ENCODE measurements at regions not wholly inside any gene's neighbourhood (a gene's known extent, or its start where the extent isn't known, plus 50 kb on each side); places are given as distances from the start of the nearest gene placed in this dataset.
"Not testable (repeated sequence)": the region's sequence is repeated elsewhere in the genome, so short reads cannot be mapped to it uniquely, and the experiment has no call there.

GRCh38 chr9:41367301-41367700 is 178.2 kb upstream of the ZNG1F start:
- H3K4me1 Mint-ChIP-seq; H3K9me3 Mint-ChIP-seq; H3K27me3 Mint-ChIP-seq; H3K27ac Mint-ChIP-seq (ENCODE audit: low read depth); H3K4me3 Mint-ChIP-seq; H3K36me3 Mint-ChIP-seq (ENCODE audit: insufficient read depth); ATAC-seq (replicated peaks; ENCODE audit: extremely low read depth, poor library complexity, severe bottlenecking); DNase-seq (ENCODE audit: low spot score in 2 of 2): not testable (repeated sequence)

GRCh38 chr9:41361790-41362189 is 172.7 kb upstream of the ZNG1F start:
- H3K36me3 Mint-ChIP-seq (ENCODE audit: insufficient read depth), result peaks cover 11% of the 10 kb centered on the region
- H3K27me3 Mint-ChIP-seq; DNase-seq (ENCODE audit: low spot score in 2 of 2); ATAC-seq (replicated peaks; ENCODE audit: extremely low read depth, poor library complexity, severe bottlenecking); H3K27ac Mint-ChIP-seq (ENCODE audit: low read depth); H3K4me1 Mint-ChIP-seq; H3K9me3 Mint-ChIP-seq; H3K4me3 Mint-ChIP-seq: not testable (repeated sequence)

- DNase-seq (ENCODE audit: low spot score in 2 of 2) (peak in 1 of 2 donors; percentile 49), ATAC-seq (replicated peaks; ENCODE audit: extremely low read depth, poor library complexity, severe bottlenecking) (peak; percentile 62)
- peak overlapping the region; percentile 95 for H3K27ac Mint-ChIP-seq (ENCODE audit: low read depth)
- H3K4me3 Mint-ChIP-seq, result peak overlapping the region; percentile 91
- H3K4me1 Mint-ChIP-seq, H3K9me3 Mint-ChIP-seq, H3K27me3 Mint-ChIP-seq: not testable (repeated sequence)
- H3K36me3 Mint-ChIP-seq (ENCODE audit: insufficient read depth), result peaks cover 17% of the 10 kb centered on the region
Observed at GRCh38 chr9:41359116-41359515, 170.0 kb upstream of the ZNG1F start.

GRCh38 chr9:41358682-41359081 is 169.6 kb upstream of the ZNG1F start:
- Mint-ChIP-seq H3K27ac (ENCODE audit: low read depth) (peak overlapping the region; percentile 95), H3K4me3 (peak overlapping the region; percentile 91), H3K36me3 (ENCODE audit: insufficient read depth) (peaks cover 18% of the 10 kb centered on the region)
- not testable (repeated sequence) for ATAC-seq (replicated peaks; ENCODE audit: extremely low read depth, poor library complexity, severe bottlenecking); H3K27me3 Mint-ChIP-seq; H3K4me1 Mint-ChIP-seq; H3K9me3 Mint-ChIP-seq
- peak; percentile 57 to 67 for DNase-seq (ENCODE audit: low spot score in 2 of 2)

- not testable (repeated sequence) for H3K9me3 Mint-ChIP-seq; DNase-seq (ENCODE audit: low spot score in 2 of 2); H3K4me1 Mint-ChIP-seq; H3K27me3 Mint-ChIP-seq; ATAC-seq (replicated peaks; ENCODE audit: extremely low read depth, poor library complexity, severe bottlenecking)
- peaks cover 18% of the 10 kb centered on the region for H3K36me3 Mint-ChIP-seq (ENCODE audit: insufficient read depth)
- peak overlapping the region; percentile 95 for H3K27ac Mint-ChIP-seq (ENCODE audit: low read depth)
- peak overlapping the region; percentile 91 for H3K4me3 Mint-ChIP-seq
Observed at GRCh38 chr9:41357918-41358404, 168.8 kb upstream of the ZNG1F start.

GRCh38 chr9:41357350-41357748 is 168.2 kb upstream of the ZNG1F start:
- DNase-seq (ENCODE audit: low spot score in 2 of 2); H3K27ac Mint-ChIP-seq (ENCODE audit: low read depth); H3K9me3 Mint-ChIP-seq; ATAC-seq (replicated peaks; ENCODE audit: extremely low read depth, poor library complexity, severe bottlenecking); H3K4me1 Mint-ChIP-seq; H3K27me3 Mint-ChIP-seq: not testable (repeated sequence)
- peaks cover 18% of the 10 kb centered on the region for H3K36me3 Mint-ChIP-seq (ENCODE audit: insufficient read depth)
- H3K4me3 Mint-ChIP-seq, result peak overlapping the region; percentile 91

GRCh38 chr9:41356588-41357349 is 167.7 kb upstream of the ZNG1F start:
- ATAC-seq (replicated peaks; ENCODE audit: extremely low read depth, poor library complexity, severe bottlenecking) (peak; percentile 73), DNase-seq (ENCODE audit: low spot score in 2 of 2) (peak; percentile 64 to 85)
- H3K9me3 Mint-ChIP-seq; H3K27me3 Mint-ChIP-seq; H3K4me1 Mint-ChIP-seq; H3K27ac Mint-ChIP-seq (ENCODE audit: low read depth): not testable (repeated sequence)
- Mint-ChIP-seq H3K4me3 (peak overlapping the region; percentile 62), H3K36me3 (ENCODE audit: insufficient read depth) (peaks cover 18% of the 10 kb centered on the region)

GRCh38 chr9:41355712-41356450 is 166.8 kb upstream of the ZNG1F start:
- H3K9me3 Mint-ChIP-seq; H3K27me3 Mint-ChIP-seq; DNase-seq (ENCODE audit: low spot score in 2 of 2); H3K4me1 Mint-ChIP-seq; H3K27ac Mint-ChIP-seq (ENCODE audit: low read depth); ATAC-seq (replicated peaks; ENCODE audit: extremely low read depth, poor library complexity, severe bottlenecking): not testable (repeated sequence)
- H3K36me3 Mint-ChIP-seq (ENCODE audit: insufficient read depth), result peaks cover 18% of the 10 kb centered on the region
- peak overlapping the region; percentile 62 for H3K4me3 Mint-ChIP-seq

- peak overlapping the region; percentile 70 for H3K4me3 Mint-ChIP-seq
- peaks cover 18% of the 10 kb centered on the region for H3K36me3 Mint-ChIP-seq (ENCODE audit: insufficient read depth)
- ATAC-seq (replicated peaks; ENCODE audit: extremely low read depth, poor library complexity, severe bottlenecking); DNase-seq (ENCODE audit: low spot score in 2 of 2); H3K27me3 Mint-ChIP-seq; H3K4me1 Mint-ChIP-seq; H3K9me3 Mint-ChIP-seq: not testable (repeated sequence)
- H3K27ac Mint-ChIP-seq (ENCODE audit: low read depth), result peak overlapping the region; percentile 53
Observed at GRCh38 chr9:41354978-41355377, 165.9 kb upstream of the ZNG1F start.

GRCh38 chr9:41354060-41354934 is 165.2 kb upstream of the ZNG1F start:
- not testable (repeated sequence) for H3K9me3 Mint-ChIP-seq

GRCh38 chr9:41353026-41353425 is 163.9 kb upstream of the ZNG1F start:
- H3K36me3 Mint-ChIP-seq (ENCODE audit: insufficient read depth); H3K9me3 Mint-ChIP-seq; H3K4me1 Mint-ChIP-seq; H3K27me3 Mint-ChIP-seq; DNase-seq (ENCODE audit: low spot score in 2 of 2); H3K27ac Mint-ChIP-seq (ENCODE audit: low read depth); H3K4me3 Mint-ChIP-seq; ATAC-seq (replicated peaks; ENCODE audit: extremely low read depth, poor library complexity, severe bottlenecking): not testable (repeated sequence)

More at GRCh38 chr9:41354060-41354934, 165.2 kb upstream of the ZNG1F start:
- not testable (repeated sequence) for DNase-seq (ENCODE audit: low spot score in 2 of 2); H3K4me1 Mint-ChIP-seq; H3K27me3 Mint-ChIP-seq; ATAC-seq (replicated peaks; ENCODE audit: extremely low read depth, poor library complexity, severe bottlenecking)
- peaks cover 17% of the 10 kb centered on the region for H3K36me3 Mint-ChIP-seq (ENCODE audit: insufficient read depth)
- H3K27ac Mint-ChIP-seq (ENCODE audit: low read depth), result peak overlapping the region; percentile 53
- H3K4me3 Mint-ChIP-seq, result peak overlapping the region; percentile 70

- ATAC-seq (replicated peaks; ENCODE audit: extremely low read depth, poor library complexity, severe bottlenecking); DNase-seq (ENCODE audit: low spot score in 2 of 2); H3K27ac Mint-ChIP-seq (ENCODE audit: low read depth); H3K9me3 Mint-ChIP-seq; H3K36me3 Mint-ChIP-seq (ENCODE audit: insufficient read depth); H3K27me3 Mint-ChIP-seq; H3K4me3 Mint-ChIP-seq; H3K4me1 Mint-ChIP-seq: not testable (repeated sequence)
Observed at GRCh38 chr9:41352390-41352789, 163.3 kb upstream of the ZNG1F start.

Data from central memory CD8-positive, alpha-beta T cell (primary cell).